Endothelial cell of umbilical vein (primary cell): ENCODE measurements at regions not wholly inside any gene's neighbourhood (a gene's known extent, or its start where the extent isn't known, plus 50 kb on each side); places are given as distances from the start of the nearest gene placed in this dataset.

Source experiments
- CTCF ChIP-seq, 2 donors: IDR thresholded peaks; 1 replicate in 1 of 2; 2 replicates in 1 of 2; pipeline ENCODE4 v1.5.1; 2011; ENCODE audit warnings: low read length in 2 of 2, mild to moderate bottlenecking in 2 of 2, moderate library complexity in 2 of 2, control low read depth in 1 of 2, inconsistent platforms in 1 of 2, low read depth in 1 of 2; ENCODE audit not compliant: insufficient read depth in 1 of 2; ENCODE audit errors: extremely low read depth in 1 of 2
- EZH2 ChIP-seq: IDR thresholded peaks from 2 replicates; pipeline ENCODE4 v1.6.1; 2012; ENCODE audit warnings: borderline replicate concordance, low read depth, mild to moderate bottlenecking, moderate library complexity, low read length, inconsistent platforms; ENCODE audit not compliant: severe bottlenecking
- JUN ChIP-seq: IDR thresholded peaks from 2 replicates; pipeline ENCODE4 v1.6.1; 2011; ENCODE audit warnings: borderline replicate concordance, low read depth; ENCODE audit not compliant: insufficient read length, insufficient read depth
- MYC ChIP-seq: IDR thresholded peaks from one replicate; pipeline ENCODE4 v1.6.1; 2011; ENCODE audit warnings: mild to moderate bottlenecking, low read depth, low read length
- POLR2A ChIP-seq: IDR thresholded peaks from 2 replicates; pipeline ENCODE4 v1.6.1; 2012; ENCODE audit warnings: low read depth, mild to moderate bottlenecking, control low read depth, low read length
- POLR2AphosphoS5 ChIP-seq: IDR thresholded peaks from 2 replicates; pipeline ENCODE4 v1.6.1; 2012; ENCODE audit warnings: low read depth, mild to moderate bottlenecking, control low read depth, low read length, moderate library complexity; ENCODE audit not compliant: insufficient read depth

- TF ChIP-seq CTCF (IDR thresholded peaks at IDR 0.05; ENCODE audit: extremely low read depth in 1 of 2, insufficient read depth in 1 of 2, low read depth in 1 of 2, low read length in 2 of 2), result no peak
- no peak for TF ChIP-seq POLR2A
- TF ChIP-seq MYC, result no peak
- no peak for TF ChIP-seq POLR2AphosphoS5
- no peak for TF ChIP-seq EZH2
- TF ChIP-seq JUN, result no peak
These were observed 154.7 kb downstream of the SOX11 start for GRCh38 chr2:5846881-5847280.
